ENCODE measurements at regions not wholly inside any gene's neighbourhood (a gene's known extent, or its start where the extent isn't known, plus 50 kb on each side); places are given as distances from the start of the nearest gene placed in this dataset.

DNA sequence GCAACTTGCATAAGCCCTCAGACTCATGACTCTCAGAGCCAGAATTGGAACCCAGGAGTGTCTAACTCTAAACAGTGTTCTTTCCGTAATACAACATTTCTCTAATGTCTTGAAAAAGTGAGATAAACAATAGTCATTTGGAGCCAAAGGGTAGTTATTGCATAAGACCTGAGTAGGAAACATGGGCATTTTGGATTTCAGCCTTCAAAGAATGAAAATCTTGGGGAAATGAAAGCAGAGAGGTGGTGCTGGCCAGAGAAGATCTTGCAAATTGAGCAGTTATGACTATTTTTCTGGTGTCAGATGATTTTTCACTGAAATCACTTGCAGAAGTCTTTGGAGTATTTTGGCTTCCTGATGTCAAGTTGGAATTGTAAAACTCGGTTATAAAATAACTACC is 379.4 kb downstream of the DIPK2A start:
- no peak for DNase-seq (ENCODE audit: low read depth, low spot score)
- no peak overlapping the region for H3K27ac ChIP-seq

DNA sequence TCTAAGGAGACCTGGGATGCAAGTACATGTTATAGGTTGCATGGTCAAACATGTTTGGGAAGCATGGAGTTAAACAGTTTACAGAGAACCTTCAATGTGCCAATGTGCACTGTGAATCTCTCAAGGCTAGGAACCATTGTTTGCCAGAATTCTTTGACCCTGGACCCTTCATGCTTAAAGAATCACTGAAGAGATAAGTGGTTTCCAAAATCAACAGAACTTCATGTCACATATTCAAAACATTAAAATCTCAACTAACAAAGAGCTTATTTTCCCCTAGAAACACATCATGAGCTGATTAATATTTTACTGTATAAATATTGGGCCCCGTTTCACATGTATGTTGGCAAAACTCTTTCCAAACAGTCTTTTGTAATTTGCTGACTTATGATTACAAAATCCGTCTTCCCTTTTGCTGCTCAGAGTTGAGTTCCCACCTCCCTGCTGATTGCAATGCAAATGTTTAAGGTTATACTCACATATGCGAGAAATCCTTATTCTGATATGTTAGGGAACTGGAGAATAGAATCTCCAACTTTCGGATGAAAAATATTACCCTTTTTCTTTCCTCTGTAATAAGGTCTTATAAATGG is 380.2 kb downstream of the DIPK2A start:
- DNase-seq (ENCODE audit: low read depth, low spot score), result no peak
- H3K27ac ChIP-seq, result no peak overlapping the region

GRCh38 chr3:144358191-144358590 is 386.6 kb downstream of the DIPK2A start:
- DNase-seq (ENCODE audit: low read depth, low spot score), result no peak
- no peak overlapping the region for H3K27ac ChIP-seq

DNA sequence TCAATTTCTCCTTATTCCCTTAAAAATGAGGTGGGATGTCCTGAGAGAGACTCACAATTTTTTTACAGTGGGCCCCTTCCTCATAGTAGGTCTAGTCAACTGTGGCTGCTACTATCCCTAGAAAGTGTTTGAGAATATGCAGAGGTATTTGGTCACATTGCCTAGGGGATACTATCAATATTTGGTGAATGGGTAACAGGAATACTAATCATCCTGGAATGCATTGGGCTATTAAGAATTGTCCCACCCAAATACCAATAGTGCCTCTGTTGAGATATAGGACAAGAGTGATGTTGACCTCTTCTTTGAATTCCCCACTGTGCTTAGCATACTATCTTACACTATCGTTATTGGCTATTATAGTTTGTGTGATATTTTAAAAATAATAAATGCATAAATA is 389.4 kb downstream of the DIPK2A start:
- no peak overlapping the region for H3K27ac ChIP-seq
- no peak for DNase-seq (ENCODE audit: low read depth, low spot score)

DNA sequence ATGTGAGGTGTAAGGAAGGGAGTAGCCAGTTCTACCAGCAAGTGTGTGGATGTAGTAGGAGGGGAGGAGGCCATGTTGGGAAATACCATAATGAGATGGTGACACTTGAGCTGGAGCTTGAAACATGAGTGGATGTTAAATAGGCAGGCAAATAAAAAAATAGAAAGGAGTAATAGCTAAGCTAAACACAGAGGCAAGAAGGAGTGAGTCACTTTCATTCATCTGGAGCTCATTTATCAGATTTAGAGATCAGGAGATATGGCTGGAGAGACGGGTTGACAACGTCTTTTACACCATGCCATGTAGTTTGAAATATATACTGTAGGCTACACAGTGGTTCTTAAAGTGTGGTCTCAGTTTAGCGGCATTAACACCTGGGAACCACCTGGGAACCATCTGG is 390.5 kb downstream of the DIPK2A start:
- no peak overlapping the region for H3K27ac ChIP-seq
- DNase-seq (ENCODE audit: low read depth, low spot score), result peak; percentile 37

DNA sequence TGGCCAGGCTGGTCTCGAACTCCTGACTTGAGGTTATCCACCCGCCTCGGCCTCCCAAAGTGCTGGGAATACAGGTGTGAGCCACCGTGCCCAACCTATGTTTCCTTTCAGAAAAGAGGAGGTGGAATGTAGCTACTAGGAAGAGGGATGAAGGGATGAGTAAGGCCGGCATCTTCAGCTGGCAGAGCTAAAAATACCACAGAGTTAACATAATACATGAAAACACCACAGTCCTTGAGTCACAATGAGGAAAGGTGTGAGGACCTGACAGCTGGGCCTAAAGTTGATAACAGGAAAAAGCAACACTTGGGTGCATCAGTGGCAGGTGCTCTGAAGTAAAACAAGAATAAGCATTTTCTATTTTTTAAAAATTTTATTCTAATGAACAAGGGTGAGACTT is 392.2 kb downstream of the DIPK2A start:
- H3K27ac ChIP-seq, result no peak overlapping the region
- DNase-seq (ENCODE audit: low read depth, low spot score), result no peak

DNA sequence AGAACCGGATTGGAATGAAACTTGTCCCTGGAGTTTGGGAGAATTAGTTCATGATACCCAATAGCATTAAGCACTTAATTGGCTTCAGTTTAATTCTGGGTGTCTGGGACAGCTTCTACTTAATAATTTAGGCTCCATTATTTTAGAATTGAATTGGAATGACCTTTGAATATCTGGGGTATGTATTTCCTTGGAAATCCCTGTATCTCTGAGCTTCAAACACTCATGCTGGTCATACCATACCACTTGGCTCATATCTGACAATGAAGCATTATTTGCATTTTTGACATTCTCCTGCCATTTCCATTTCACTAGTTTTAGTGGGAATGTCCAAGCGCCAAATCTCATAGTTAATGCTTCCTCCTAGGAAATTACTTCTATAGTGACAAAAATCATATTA is 393.1 kb downstream of the DIPK2A start:
- DNase-seq (ENCODE audit: low read depth, low spot score), result no peak
- H3K27ac ChIP-seq, result no peak overlapping the region

DNA sequence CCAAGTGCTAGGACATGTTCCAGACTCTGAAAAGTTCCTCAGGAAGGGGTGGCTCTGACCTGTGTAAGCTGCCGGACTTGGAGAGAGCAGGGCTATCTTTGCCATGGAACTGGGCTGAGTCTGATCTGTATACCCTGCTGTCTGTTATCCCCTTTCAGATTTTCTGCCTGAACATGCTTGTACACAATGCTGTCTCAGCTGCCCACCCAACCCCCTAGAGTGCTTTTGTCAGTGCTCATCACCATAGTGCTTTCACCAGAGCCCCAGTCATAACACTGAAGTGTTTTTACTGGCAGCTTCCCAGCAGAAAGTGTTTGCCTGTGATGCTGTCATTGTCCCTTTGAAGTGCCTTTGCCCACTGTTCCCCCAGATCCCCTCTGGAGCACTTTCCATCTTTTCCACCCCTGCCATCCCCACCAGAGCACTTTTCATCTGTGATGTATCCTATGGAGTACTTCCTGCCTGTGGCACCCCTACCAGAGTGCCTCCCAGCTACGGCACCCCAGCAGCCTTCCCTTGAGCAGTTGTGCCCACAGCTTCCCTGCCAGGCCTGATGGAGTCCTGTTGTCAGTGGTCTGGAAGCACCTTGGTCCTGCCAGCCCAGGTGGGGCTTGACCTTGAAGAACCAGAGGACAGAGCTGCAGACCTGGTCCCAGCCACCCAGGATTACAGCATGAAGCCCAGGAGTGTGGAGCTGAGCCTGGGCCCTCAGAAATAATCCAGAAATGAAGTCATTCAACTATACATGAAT is 397.7 kb downstream of the DIPK2A start:
- H3K27ac ChIP-seq, result no peak overlapping the region
- no peak for DNase-seq (ENCODE audit: low read depth, low spot score)

DNA sequence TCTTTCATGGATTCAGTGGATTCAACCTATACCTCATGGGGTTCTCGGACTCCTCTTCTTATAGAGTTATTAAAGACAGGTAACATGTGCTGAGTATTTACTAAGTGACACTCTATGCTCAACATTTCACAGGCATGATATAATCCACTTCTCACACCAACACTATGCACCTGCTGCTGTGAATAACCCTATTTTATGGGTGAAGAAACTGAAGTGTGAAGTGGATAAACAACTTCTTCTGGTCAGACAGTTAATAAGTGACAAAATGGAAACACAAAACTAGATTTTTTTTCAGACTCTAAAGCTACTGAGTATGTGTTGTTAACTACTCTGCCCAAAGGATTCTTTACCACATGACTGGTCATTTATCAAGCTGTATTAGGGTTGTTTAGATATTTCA is 403.5 kb downstream of the DIPK2A start:
- H3K27ac ChIP-seq, result no peak overlapping the region
- DNase-seq (ENCODE audit: low read depth, low spot score), result no peak

GRCh38 chr3:144380849-144381248 is 409.2 kb downstream of the DIPK2A start:
- H3K27ac ChIP-seq, result no peak overlapping the region
- no peak for DNase-seq (ENCODE audit: low read depth, low spot score)

DNA sequence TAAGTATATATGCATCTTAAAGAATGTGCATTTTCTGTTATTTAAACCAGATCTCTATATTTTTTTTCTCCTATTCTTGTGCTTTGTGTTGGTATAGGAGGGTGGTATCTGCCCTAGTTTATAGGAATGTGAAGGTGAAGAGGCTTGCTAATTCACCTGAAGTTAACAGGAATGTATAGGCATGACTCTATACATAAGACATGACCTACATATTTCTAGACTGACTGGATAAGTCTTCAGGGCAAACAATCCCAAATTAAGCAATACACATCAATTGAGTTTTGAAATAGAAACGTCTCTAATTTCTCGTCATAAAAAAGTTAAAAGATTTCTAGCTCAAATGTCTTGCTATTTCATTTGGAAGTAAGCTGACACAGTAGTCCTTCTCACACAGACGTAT is 410.0 kb downstream of the DIPK2A start:
- no peak for DNase-seq (ENCODE audit: low read depth, low spot score)
- H3K27ac ChIP-seq, result peak overlapping the region; percentile 23

DNA sequence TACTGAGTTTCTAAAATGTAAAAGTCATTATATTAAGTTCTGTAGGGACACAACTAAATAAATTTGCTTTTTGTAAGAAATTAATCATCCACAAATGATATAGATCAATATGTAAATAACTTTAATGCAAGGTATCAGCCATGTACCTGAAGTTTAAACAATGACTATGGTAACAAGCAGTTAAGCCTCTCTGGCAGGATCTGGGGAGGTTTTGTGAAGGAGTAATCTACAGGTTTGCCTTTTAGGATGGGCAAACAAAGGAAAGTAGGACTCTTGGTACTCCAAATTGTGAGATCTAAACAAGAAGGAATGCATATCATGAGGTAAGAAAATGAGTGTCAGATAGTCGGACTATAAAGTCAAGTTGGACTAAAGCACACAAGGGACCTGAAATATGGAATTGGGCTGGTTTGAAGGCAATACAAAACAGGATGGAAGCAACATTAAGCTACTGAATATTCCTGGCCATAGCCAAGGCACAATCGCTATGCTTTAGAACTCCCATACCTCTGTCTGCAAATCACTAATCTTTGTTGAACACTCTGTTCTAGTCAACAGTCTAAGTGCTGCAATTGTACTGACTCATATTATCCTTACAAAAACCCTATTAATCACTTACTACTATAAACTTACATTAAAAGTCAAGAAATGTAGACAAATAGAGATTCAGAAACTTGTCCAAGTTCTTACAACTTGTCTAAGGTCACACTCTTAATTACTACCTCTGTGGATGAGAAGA is 412.8 kb downstream of the DIPK2A start:
- H3K27ac ChIP-seq, result no peak overlapping the region
- no peak for DNase-seq (ENCODE audit: low read depth, low spot score)

DNA sequence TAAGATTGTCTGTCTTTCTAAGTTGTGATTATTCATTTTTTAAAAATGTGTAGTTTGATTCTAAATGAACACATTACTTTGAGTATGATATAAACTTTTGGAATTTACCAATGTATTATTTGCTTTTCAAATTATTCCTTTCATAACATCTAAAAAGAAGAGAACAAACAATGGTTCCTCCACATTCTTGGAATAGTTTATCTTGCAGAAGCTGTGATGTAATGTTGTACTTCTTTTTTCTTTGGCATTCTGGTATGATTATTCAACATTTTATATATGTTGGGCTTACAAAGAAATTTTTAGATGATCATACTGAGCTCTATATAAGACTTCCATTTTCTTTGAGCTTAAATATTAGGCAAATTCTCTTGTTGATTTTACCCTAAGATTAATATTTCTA is 419.2 kb downstream of the DIPK2A start:
- DNase-seq (ENCODE audit: low read depth, low spot score), result no peak
- H3K27ac ChIP-seq, result no peak overlapping the region

GRCh38 chr3:144391236-144391635 is 419.6 kb downstream of the DIPK2A start:
- no peak overlapping the region for H3K27ac ChIP-seq
- DNase-seq (ENCODE audit: low read depth, low spot score), result no peak

GRCh38 chr3:144394032-144394431 is 422.4 kb downstream of the DIPK2A start:
- DNase-seq (ENCODE audit: low read depth, low spot score), result peak; percentile 45
- H3K27ac ChIP-seq, result no peak overlapping the region

DNA sequence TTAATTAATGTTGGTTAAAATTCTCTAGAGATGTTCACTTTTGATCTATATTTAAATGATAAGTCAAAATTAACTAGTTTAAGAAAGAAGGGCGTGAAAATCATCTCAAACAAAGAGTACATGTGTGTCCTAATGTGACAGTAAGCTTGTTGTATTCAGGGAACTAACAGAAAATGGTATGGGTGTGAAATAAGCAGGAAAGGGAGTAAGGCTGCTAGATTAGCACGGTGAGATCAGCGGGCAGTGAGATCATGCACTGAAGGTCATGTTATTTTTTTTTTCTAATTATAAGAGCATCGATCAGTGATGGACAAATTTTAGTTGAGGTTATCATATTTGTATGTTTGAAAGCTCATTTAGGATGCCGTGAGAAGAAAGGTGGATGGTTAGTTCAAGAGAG is 430.8 kb downstream of the DIPK2A start:
- H3K27ac ChIP-seq, result no peak overlapping the region
- DNase-seq (ENCODE audit: low read depth, low spot score), result no peak

DNA sequence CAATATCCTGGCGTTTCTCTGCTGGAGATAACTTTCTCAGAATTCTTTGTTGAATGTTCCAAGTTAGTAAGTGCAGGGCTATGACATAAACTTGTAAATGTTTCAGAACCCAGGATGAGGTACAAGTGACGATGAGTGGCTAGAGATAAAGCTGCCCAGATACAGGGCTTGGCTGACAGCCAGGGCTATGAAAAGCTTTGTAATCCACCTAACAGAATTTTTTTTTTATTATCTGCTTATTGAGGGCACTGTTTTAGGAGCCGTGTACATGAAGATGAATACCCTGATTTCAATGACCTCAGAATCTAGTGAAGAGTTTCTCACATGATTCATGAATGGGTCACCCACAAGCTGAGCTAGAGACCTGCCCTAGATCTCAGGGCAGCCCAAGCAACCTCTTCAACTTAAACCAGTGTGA is 431.4 kb downstream of the DIPK2A start:
- H3K27ac ChIP-seq, result no peak overlapping the region
- DNase-seq (ENCODE audit: low read depth, low spot score), result no peak

- DNase-seq (ENCODE audit: low read depth, low spot score), result no peak
- H3K27ac ChIP-seq, result no peak overlapping the region
Measured at GRCh38 chr3:144407335-144407734, 435.7 kb downstream of the DIPK2A start.

DNA sequence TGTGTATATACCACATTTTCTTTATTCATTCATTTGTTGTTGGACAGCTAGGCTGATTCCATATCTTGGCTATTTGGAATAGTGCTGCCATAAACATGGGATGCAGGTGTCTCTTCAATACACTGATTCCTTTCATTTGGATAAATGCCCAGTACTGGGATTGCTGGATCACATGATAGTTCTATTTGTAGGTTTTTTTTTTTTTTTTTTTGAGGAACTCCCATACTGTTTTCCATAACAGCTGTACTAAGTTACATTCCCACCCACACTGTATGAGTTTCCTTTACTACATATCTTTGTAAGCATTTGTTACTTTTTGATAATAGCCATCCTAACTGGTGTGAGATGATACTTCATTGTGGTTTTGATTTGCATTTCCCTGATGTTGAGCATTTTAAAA is 437.7 kb downstream of the DIPK2A start:
- DNase-seq (ENCODE audit: low read depth, low spot score), result no peak
- no peak overlapping the region for H3K27ac ChIP-seq

DNA sequence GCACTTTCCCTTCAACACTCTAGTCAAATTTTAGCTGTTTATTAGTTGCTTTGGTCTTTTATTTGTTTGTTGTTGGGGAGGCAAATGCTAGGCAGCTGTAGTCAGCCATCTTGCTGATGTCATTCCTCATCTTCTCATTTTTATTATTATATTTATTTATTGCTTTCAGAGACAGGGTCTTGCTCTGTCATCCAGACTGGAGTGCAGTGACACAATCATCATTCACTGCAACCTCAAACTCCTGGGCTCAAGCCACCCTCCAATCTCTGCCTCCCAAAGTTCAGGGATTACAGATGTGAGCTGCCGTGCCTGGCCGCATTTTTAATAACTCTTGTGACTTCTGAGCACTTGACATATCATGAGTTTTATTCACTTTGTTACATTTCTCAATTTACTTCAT is 441.4 kb downstream of the DIPK2A start:
- H3K27ac ChIP-seq, result no peak overlapping the region
- DNase-seq (ENCODE audit: low read depth, low spot score), result no peak

- no peak overlapping the region for H3K27ac ChIP-seq
- no peak for DNase-seq (ENCODE audit: low read depth, low spot score)
Measured at GRCh38 chr3:144415492-144415891, 443.9 kb downstream of the DIPK2A start.

GRCh38 chr3:144424606-144425005 is 453.0 kb downstream of the DIPK2A start:
- no peak for DNase-seq (ENCODE audit: low read depth, low spot score)
- no peak overlapping the region for H3K27ac ChIP-seq

Measured in epithelial cell of prostate (primary cell).